ENCODE measurements at regions not wholly inside any gene's neighbourhood (a gene's known extent, or its start where the extent isn't known, plus 50 kb on each side); places are given as distances from the start of the nearest gene placed in this dataset.
"Not testable (repeated sequence)": the region's sequence is repeated elsewhere in the genome, so short reads cannot be mapped to it uniquely, and the experiment has no call there.

GRCh38 chr2:236376566-236377244, 112.5 kb upstream of the ASB18 start:
- H3K4me3 ChIP-seq = no peak overlapping the region
- H3K4me1 ChIP-seq = no peaks in the 10 kb centered on the region
- no peak overlapping the region for H3K27ac ChIP-seq
- TF ChIP-seq POLR2AphosphoS5 (IDR thresholded peaks at IDR 0.05) (no peak), POLR2A (IDR thresholded peaks at IDR 0.05) (no peak), CTCF (IDR thresholded peaks at IDR 0.05) (no peak)
- H3K27me3 ChIP-seq = no peaks in the 10 kb centered on the region
- no peaks in the 10 kb centered on the region for H3K9me3 ChIP-seq
- no peaks in the 10 kb centered on the region for H3K36me3 ChIP-seq
- intact Hi-C loops (cut with DNase I; ENCODE audit: low total_unique reads) = no loop called here
- no peak for DNase-seq (ENCODE audit: low spot score in 2 of 2)

- no peak for DNase-seq (ENCODE audit: low spot score in 2 of 2)
- intact Hi-C loops (cut with DNase I; ENCODE audit: low total_unique reads) = no loop called here
- no peaks in the 10 kb centered on the region for H3K27me3 ChIP-seq
- TF ChIP-seq POLR2A (IDR thresholded peaks at IDR 0.05) = no peak
- no peak for TF ChIP-seq POLR2AphosphoS5 (IDR thresholded peaks at IDR 0.05)
- TF ChIP-seq CTCF (IDR thresholded peaks at IDR 0.05) = no peak
- no peaks in the 10 kb centered on the region for H3K4me1 ChIP-seq
- H3K9me3 ChIP-seq = no peaks in the 10 kb centered on the region
- no peaks in the 10 kb centered on the region for H3K36me3 ChIP-seq
- H3K27ac ChIP-seq = no peak overlapping the region
- H3K4me3 ChIP-seq = no peak overlapping the region
Measured at GRCh38 chr2:236380051-236380612, 115.9 kb upstream of the ASB18 start.

GRCh38 chr2:236381253-236381652, 117.0 kb upstream of the ASB18 start:
- H3K9me3 ChIP-seq; intact Hi-C loops (cut with DNase I; ENCODE audit: low total_unique reads); H3K4me1 ChIP-seq; H3K36me3 ChIP-seq; H3K27ac ChIP-seq; DNase-seq (ENCODE audit: low spot score in 2 of 2); H3K27me3 ChIP-seq; H3K4me3 ChIP-seq: not testable (repeated sequence)

GRCh38 chr2:236389284-236390216, 125.3 kb upstream of the ASB18 start:
- H3K27ac ChIP-seq; DNase-seq (ENCODE audit: low spot score in 2 of 2); intact Hi-C loops (cut with DNase I; ENCODE audit: low total_unique reads); H3K4me1 ChIP-seq; H3K9me3 ChIP-seq; H3K4me3 ChIP-seq; H3K36me3 ChIP-seq; H3K27me3 ChIP-seq: not testable (repeated sequence)

GRCh38 chr2:236393101-236393500, 128.9 kb upstream of the ASB18 start:
- intact Hi-C loops (cut with DNase I; ENCODE audit: low total_unique reads) = no loop called here
- no peak for DNase-seq (ENCODE audit: low spot score in 2 of 2)
- Histone ChIP-seq H3K27ac (no peak overlapping the region), H3K9me3 (no peaks in the 10 kb centered on the region), H3K36me3 (no peaks in the 10 kb centered on the region), H3K4me3 (no peak overlapping the region), H3K27me3 (no peaks in the 10 kb centered on the region), H3K4me1 (no peaks in the 10 kb centered on the region)
- no peak for TF ChIP-seq POLR2A (IDR thresholded peaks at IDR 0.05)
- TF ChIP-seq POLR2AphosphoS5 (IDR thresholded peaks at IDR 0.05) = no peak
- no peak for TF ChIP-seq CTCF (IDR thresholded peaks at IDR 0.05)

GRCh38 chr2:236393581-236393980, 129.4 kb upstream of the ASB18 start:
- no peaks in the 10 kb centered on the region for H3K27me3 ChIP-seq
- H3K36me3 ChIP-seq = no peaks in the 10 kb centered on the region
- H3K4me1 ChIP-seq = no peaks in the 10 kb centered on the region
- no peak for DNase-seq (ENCODE audit: low spot score in 2 of 2)
- H3K27ac ChIP-seq = no peak overlapping the region
- TF ChIP-seq CTCF (IDR thresholded peaks at IDR 0.05) (no peak), POLR2AphosphoS5 (IDR thresholded peaks at IDR 0.05) (no peak)
- intact Hi-C loops (cut with DNase I; ENCODE audit: low total_unique reads) = no loop called here
- no peak overlapping the region for H3K4me3 ChIP-seq
- no peaks in the 10 kb centered on the region for H3K9me3 ChIP-seq

Data from breast epithelium (tissue), 4 donors.